Endothelial cell (in vitro differentiated cells): ENCODE measurements at regions not wholly inside any gene's neighbourhood (a gene's known extent, or its start where the extent isn't known, plus 50 kb on each side); places are given as distances from the start of the nearest gene placed in this dataset.

Experiments
- DNase-seq: peaks from one replicate; pipeline ENCODE4 v3.0.0; 2021; ENCODE audit warnings: low spot score
- H3K27ac Mint-ChIP-seq: one replicate; pipeline ENCODE4 v1.8.0; 2021; ENCODE audit warnings: mixed read lengths, inconsistent platforms; ENCODE audit not compliant: unreplicated experiment
- H3K27me3 Mint-ChIP-seq: one replicate; pipeline ENCODE4 v1.8.0; 2021; ENCODE audit warnings: mild to moderate bottlenecking, moderate library complexity, mixed read lengths, inconsistent platforms; ENCODE audit not compliant: unreplicated experiment
- H3K36me3 Mint-ChIP-seq: one replicate; pipeline ENCODE4 v1.8.0; 2021; ENCODE audit warnings: mild to moderate bottlenecking, low read depth, mixed read lengths, inconsistent platforms; ENCODE audit not compliant: unreplicated experiment
- H3K4me1 Mint-ChIP-seq: one replicate; pipeline ENCODE4 v1.8.0; 2021; ENCODE audit warnings: mild to moderate bottlenecking, mixed read lengths, inconsistent platforms; ENCODE audit not compliant: unreplicated experiment
- H3K4me3 Mint-ChIP-seq: one replicate; pipeline ENCODE4 v1.8.0; 2021; ENCODE audit warnings: mild to moderate bottlenecking, mixed read lengths, inconsistent platforms; ENCODE audit not compliant: unreplicated experiment
- H3K9me3 Mint-ChIP-seq: one replicate; pipeline ENCODE4 v1.8.0; 2021; ENCODE audit warnings: mixed read lengths, inconsistent platforms; ENCODE audit not compliant: unreplicated experiment
- TF ChIP-seq, protein P1 (sequence below): fragments of 200-600 bp; sonication (generic); IDR thresholded peaks from one replicate; pipeline ENCODE4 v1.5.0; 2021; ENCODE audit warnings: antibody characterized with exemption; ENCODE audit not compliant: unreplicated experiment

DNA sequence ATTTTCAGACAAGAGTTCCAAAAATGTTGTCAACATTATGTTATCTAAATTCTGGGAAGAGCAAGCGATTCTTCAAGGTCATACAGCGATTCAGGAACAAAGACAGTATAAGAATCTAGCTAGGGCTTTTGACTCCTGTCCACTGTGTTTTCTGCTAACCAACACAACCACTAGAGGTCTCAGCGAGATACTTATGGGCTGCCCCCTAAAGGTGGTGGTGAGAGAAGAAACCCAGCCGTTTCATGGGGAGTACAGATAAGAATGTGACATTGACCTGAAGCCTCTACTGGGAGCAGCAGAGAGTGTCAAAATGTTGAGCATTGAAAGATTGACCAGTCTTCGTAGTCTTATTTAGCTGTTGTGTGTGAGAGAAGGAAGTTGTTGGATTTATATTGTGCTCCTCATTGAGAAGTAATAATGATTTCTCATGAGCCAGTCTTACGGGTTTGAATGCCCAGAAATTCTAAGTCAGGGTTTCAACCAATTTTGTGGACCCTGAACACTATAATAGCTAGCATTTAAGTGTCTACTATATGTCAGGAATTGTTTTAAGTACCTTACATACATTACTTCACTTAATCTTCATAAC is 168.3 kb downstream of the SPRY1 start:
- Mint-ChIP-seq H3K4me3 (no peak overlapping the region), H3K4me1 (peaks cover 2% of the 10 kb centered on the region), H3K9me3 (no peaks in the 10 kb centered on the region), H3K27me3 (no peaks in the 10 kb centered on the region), H3K27ac (no peak overlapping the region), H3K36me3 (peaks cover 4% of the 10 kb centered on the region)
- TF ChIP-seq, protein P1, sequence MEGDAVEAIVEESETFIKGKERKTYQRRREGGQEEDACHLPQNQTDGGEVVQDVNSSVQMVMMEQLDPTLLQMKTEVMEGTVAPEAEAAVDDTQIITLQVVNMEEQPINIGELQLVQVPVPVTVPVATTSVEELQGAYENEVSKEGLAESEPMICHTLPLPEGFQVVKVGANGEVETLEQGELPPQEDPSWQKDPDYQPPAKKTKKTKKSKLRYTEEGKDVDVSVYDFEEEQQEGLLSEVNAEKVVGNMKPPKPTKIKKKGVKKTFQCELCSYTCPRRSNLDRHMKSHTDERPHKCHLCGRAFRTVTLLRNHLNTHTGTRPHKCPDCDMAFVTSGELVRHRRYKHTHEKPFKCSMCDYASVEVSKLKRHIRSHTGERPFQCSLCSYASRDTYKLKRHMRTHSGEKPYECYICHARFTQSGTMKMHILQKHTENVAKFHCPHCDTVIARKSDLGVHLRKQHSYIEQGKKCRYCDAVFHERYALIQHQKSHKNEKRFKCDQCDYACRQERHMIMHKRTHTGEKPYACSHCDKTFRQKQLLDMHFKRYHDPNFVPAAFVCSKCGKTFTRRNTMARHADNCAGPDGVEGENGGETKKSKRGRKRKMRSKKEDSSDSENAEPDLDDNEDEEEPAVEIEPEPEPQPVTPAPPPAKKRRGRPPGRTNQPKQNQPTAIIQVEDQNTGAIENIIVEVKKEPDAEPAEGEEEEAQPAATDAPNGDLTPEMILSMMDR: peak; percentile 55
- DNase-seq: peak; percentile 62

DNA sequence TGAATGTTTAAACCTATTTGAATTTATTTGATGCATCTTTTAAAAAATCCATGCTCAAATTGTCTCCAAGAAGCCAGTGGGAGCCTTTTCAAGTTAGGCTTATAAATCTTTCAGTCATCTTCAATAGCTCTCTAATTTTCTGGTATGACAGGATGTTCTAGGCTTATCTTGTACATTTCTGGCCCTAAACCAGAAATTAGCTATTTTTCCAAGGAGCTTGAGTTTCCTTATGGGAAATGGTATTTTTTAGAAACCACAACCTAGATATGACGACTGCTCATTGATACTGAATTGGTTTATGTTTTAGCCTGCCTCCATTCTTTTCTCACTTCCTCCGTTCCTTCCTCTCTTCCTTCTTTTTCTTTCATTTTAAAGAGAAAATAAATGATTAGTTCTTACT is 172.3 kb downstream of the SPRY1 start:
- no peak for DNase-seq
- Mint-ChIP-seq H3K36me3 (peaks cover 4% of the 10 kb centered on the region), H3K27me3 (no peaks in the 10 kb centered on the region), H3K9me3 (no peaks in the 10 kb centered on the region), H3K4me3 (no peak overlapping the region), H3K27ac (no peak overlapping the region), H3K4me1 (peaks cover 2% of the 10 kb centered on the region)
- TF ChIP-seq, protein P1: no peak

DNA sequence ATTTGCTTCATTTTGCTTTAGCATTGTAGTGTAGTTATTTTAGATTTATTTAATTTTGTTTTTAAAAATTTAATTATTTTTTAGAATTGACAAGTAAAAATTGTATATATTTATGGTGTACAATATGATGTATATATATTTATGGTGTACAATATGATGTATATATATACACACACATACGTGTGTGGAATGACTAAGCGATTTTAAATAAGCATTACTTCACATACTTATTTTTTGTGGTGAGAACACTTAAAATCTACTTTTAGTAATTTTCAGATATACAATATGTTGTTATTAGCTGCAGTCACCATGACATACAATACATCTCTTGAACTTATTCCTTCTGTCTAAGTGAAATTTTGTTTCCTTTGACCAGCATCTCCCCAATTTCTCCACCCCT is 172.9 kb downstream of the SPRY1 start:
- no peak for DNase-seq
- Mint-ChIP-seq H3K27ac (no peak overlapping the region), H3K36me3 (peaks cover 4% of the 10 kb centered on the region), H3K4me1 (peaks cover 2% of the 10 kb centered on the region), H3K27me3 (no peaks in the 10 kb centered on the region), H3K4me3 (no peak overlapping the region), H3K9me3 (no peaks in the 10 kb centered on the region)
- TF ChIP-seq, protein P1: no peak

DNA sequence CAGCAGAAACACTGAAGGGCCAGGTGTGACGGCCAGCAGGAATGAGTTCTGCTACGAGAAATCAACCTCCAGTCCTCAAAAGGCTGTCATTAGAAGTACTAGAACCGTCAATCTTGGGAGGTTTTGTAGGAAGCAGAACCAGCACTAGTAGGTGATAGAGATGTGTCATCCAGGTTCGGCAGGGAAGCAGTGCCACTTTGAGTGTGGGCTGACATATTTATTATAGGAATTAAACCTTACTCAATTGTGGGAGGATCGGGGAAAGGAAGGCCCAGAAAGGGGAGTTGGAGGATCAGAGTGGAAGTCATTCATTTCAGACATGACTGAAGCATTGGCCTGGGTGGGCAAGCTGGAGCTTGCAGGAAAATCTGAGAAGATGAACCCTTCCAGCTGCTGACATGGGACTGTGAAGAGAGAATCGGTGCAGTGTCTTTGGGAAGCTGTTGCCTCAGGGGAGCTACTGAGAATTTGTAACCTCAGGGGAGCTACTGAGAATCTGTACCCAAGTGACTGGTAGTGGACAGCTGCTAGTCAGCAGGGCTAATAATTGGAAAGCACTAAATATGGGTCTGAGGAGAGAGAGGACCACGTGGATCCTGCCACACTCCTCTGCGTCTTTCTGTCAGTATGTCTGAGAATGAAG is 177.4 kb downstream of the SPRY1 start:
- no peaks in the 10 kb centered on the region for H3K9me3 Mint-ChIP-seq
- no peak for DNase-seq
- no peak overlapping the region for H3K4me3 Mint-ChIP-seq

DNA sequence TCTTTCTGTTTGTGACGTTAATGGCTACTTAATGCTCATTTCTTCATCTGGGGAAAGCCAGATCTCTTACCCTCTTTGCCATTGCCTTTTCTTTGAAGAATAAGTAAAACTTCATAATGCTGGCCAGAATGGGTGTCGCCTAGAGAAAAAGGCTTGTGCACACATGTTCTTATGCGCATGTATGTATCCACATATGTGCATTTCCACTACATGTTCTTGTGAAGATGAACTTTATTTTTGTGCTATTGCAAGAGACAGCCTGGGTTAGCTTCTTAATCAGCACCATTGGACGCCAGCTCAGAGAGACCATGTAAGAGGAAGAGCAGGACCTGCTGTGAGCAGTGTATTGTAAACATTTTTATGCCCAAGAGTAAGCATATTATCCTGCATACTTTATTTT is 178.7 kb downstream of the SPRY1 start:
- no peak for DNase-seq
- Mint-ChIP-seq H3K4me3 (no peak overlapping the region), H3K27me3 (no peaks in the 10 kb centered on the region), H3K4me1 (no peaks in the 10 kb centered on the region), H3K27ac (no peak overlapping the region), H3K36me3 (no peaks in the 10 kb centered on the region), H3K9me3 (peaks cover under 1% of the 10 kb centered on the region)
- TF ChIP-seq, protein P1: no peak

More for the DNA sequence above, 177.4 kb downstream of the SPRY1 start:
- TF ChIP-seq, protein P1: no peak
- Mint-ChIP-seq H3K27me3 (no peaks in the 10 kb centered on the region), H3K4me1 (no peaks in the 10 kb centered on the region), H3K36me3 (no peaks in the 10 kb centered on the region), H3K27ac (no peak overlapping the region)
